ENCODE measurements at regions not wholly inside any gene's neighbourhood (a gene's known extent, or its start where the extent isn't known, plus 50 kb on each side); places are given as distances from the start of the nearest gene placed in this dataset.

- Histone ChIP-seq H3K9me3 (replicated peaks) (no peaks in the 10 kb centered on the region), H3K4me3 (no peak overlapping the region), H3K4me1 (no peaks in the 10 kb centered on the region), H3K27ac (replicated peaks) (no peak overlapping the region), H3K27me3 (ENCODE audit: low read depth) (peaks cover 77% of the 10 kb centered on the region), H3K36me3 (no peaks in the 10 kb centered on the region)
- no peak for DNase-seq
- intact Hi-C loops (cut with micrococcal nuclease), result no loop called here
- TF ChIP-seq CTCF (IDR thresholded peaks at IDR 0.05; ENCODE audit: borderline replicate concordance), result no peak
These were observed 117.5 kb downstream of the IRX2 start for GRCh38 chr5:2633992-2634391.

- H3K27me3 ChIP-seq (ENCODE audit: low read depth), result peaks cover 86% of the 10 kb centered on the region
- H3K36me3 ChIP-seq, result no peaks in the 10 kb centered on the region
- intact Hi-C loops (cut with micrococcal nuclease), result no loop called here
- H3K4me3 ChIP-seq, result no peak overlapping the region
- H3K4me1 ChIP-seq, result no peaks in the 10 kb centered on the region
- H3K27ac ChIP-seq (replicated peaks), result no peak overlapping the region
- no peak for DNase-seq
- H3K9me3 ChIP-seq (replicated peaks), result no peaks in the 10 kb centered on the region
- TF ChIP-seq CTCF (IDR thresholded peaks at IDR 0.05; ENCODE audit: borderline replicate concordance), result no peak
These were observed 119.7 kb downstream of the IRX2 start for GRCh38 chr5:2631758-2632157.

- no peak for DNase-seq
- no peak overlapping the region for H3K4me3 ChIP-seq
- no peak overlapping the region for H3K27ac ChIP-seq (replicated peaks)
- no peaks in the 10 kb centered on the region for H3K36me3 ChIP-seq
- intact Hi-C loops (cut with micrococcal nuclease), result no loop called here
- peaks cover 79% of the 10 kb centered on the region for H3K27me3 ChIP-seq (ENCODE audit: low read depth)
- H3K4me1 ChIP-seq, result no peaks in the 10 kb centered on the region
- no peaks in the 10 kb centered on the region for H3K9me3 ChIP-seq (replicated peaks)
- TF ChIP-seq CTCF (IDR thresholded peaks at IDR 0.05; ENCODE audit: borderline replicate concordance), result no peak
These were observed 122.4 kb downstream of the IRX2 start for GRCh38 chr5:2629045-2629444.

- no peaks in the 10 kb centered on the region for H3K9me3 ChIP-seq (replicated peaks)
- H3K36me3 ChIP-seq, result no peaks in the 10 kb centered on the region
- no peak overlapping the region for H3K27ac ChIP-seq (replicated peaks)
- H3K4me3 ChIP-seq, result no peak overlapping the region
- DNase-seq, result no peak
- intact Hi-C loops (cut with micrococcal nuclease), result no loop called here
- no peak for TF ChIP-seq CTCF (IDR thresholded peaks at IDR 0.05; ENCODE audit: borderline replicate concordance)
- no peaks in the 10 kb centered on the region for H3K4me1 ChIP-seq
- peaks cover 67% of the 10 kb centered on the region for H3K27me3 ChIP-seq (ENCODE audit: low read depth)
These were observed 123.6 kb downstream of the IRX2 start for GRCh38 chr5:2627867-2628266.

GRCh38 chr5:2626572-2626971 lies 124.9 kb downstream of the IRX2 start:
- TF ChIP-seq CTCF (IDR thresholded peaks at IDR 0.05; ENCODE audit: borderline replicate concordance), result no peak
- Histone ChIP-seq H3K27ac (replicated peaks) (no peak overlapping the region), H3K4me1 (no peaks in the 10 kb centered on the region), H3K9me3 (replicated peaks) (no peaks in the 10 kb centered on the region), H3K27me3 (ENCODE audit: low read depth) (peaks cover 57% of the 10 kb centered on the region), H3K36me3 (no peaks in the 10 kb centered on the region), H3K4me3 (no peak overlapping the region)
- intact Hi-C loops (cut with micrococcal nuclease), result no loop called here
- DNase-seq, result no peak

- Histone ChIP-seq H3K9me3 (replicated peaks) (no peaks in the 10 kb centered on the region), H3K4me1 (no peaks in the 10 kb centered on the region), H3K36me3 (no peaks in the 10 kb centered on the region), H3K4me3 (no peak overlapping the region), H3K27me3 (ENCODE audit: low read depth) (peaks cover 65% of the 10 kb centered on the region), H3K27ac (replicated peaks) (no peak overlapping the region)
- TF ChIP-seq CTCF (IDR thresholded peaks at IDR 0.05; ENCODE audit: borderline replicate concordance), result no peak
- intact Hi-C loops (cut with micrococcal nuclease), result no loop called here
- DNase-seq, result no peak
These were observed 128.6 kb downstream of the IRX2 start for GRCh38 chr5:2622866-2623265.

All from left ventricle myocardium inferior (tissue), 1 donor.